Activated effector memory CD4-positive, alpha-beta T cell treated with anti-CD3 and anti-CD28 coated beads, Interleukin-2, amount 50 U/mL, for 16 hours (primary cell): ENCODE measurements at regions not wholly inside any gene's neighbourhood (a gene's known extent, or its start where the extent isn't known, plus 50 kb on each side); places are given as distances from the start of the nearest gene placed in this dataset.
"Not testable (repeated sequence)": the region's sequence is repeated elsewhere in the genome, so short reads cannot be mapped to it uniquely, and the experiment has no call there.

Source experiments
- DNase-seq: peaks from one replicate; pipeline ENCODE4 v3.0.0-alpha.2; 2020

DNA sequence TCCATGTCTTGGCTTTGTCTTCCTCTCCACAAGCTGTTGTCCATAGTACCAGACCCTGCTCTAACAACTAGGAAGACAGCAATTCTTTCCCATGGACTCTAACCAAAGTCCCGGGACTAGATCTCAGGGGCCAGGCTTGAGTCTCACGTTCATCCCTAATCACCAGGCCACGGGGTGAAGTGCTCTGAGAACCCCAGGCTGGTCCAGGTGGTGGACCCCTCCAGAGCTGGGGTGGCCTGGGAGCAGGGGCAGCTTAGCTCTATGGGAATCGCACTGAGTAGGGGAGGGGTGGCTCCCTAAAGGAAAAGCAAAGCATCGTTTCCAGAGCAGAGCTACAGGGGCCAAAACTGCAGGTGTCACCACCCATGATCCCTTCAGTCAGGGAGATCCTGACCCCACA lies 150.9 kb downstream of the TPRA1 start:
- DNase-seq = no peak

DNA sequence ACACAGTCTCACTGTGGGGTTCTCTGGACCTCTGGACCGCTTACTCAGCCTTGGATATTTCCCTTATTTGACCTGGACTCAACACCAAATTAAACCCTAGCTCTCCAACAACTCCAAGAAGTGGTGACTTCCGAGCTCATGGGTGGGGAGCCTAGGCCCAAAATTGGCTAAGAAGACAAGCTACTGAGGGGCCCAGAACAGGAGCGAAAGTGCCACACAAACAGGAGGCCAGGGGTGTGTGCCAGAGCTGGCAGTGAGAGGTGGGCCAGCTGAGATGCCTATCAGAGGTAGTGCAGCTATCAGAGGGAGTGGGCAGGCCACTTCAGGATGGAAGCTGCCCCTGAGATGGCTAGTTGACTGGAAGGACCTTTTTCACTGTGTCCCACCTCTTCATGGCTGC lies 151.1 kb upstream of the PRR20G start:
- DNase-seq = no peak

DNA sequence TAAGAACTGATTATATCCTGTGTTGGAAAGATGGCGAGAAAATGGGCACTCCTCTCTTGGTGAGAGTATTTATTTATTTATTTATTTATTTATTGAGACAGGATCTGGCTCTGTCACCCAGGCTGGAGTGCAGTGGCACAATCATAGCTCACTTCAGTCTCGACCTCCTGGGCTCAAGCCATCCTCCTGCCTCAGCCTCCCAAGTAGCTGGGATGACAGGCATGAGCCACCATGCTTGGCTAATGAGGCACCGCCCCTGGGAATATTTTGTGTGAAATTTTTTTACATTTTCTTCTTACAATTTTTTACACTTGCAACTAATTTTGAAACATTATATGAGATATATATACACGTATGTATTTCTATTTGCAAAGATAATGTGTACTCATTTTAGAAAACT lies 150.5 kb upstream of the PRR20G start:
- no peak for DNase-seq

DNA sequence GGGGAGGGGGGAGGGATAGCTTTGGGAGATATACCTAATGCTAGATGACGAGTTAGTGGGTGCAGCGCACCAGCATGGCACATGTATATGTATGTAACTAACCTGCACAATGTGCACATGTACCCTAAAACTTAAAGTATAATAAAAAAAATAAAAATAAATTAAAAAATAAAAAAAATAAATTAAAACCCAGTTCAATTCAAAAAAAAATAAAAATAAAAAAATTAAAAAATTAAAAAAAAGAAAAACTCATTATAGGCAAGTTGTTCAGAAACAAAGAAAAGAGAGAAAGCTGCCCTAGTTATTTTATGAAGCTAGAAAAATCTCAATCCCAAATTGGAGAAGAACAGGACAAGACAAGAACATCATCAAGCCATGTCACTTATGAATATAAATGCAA lies 147.5 kb upstream of the PRR20G start:
- not testable (repeated sequence) for DNase-seq

DNA sequence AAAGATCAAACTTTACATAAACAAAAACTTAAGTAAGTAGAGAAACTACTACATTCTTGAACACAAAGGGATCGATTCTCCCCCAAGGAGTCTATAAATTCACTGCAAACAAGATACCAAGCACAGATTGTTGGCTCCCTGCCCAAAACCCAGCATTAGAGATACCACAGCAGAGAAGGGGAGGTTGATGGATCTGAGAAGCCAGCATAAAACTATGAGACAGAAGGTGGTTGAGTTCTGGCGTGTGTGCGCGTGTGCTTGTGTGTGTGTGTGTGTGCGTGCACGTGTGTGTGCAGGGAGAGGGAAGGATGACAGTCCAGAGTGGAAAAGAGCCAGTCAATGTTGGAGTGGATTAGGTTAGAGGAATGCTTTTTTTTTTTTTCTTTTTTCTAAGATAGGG lies 143.2 kb upstream of the PRR20G start:
- no peak for DNase-seq

DNA sequence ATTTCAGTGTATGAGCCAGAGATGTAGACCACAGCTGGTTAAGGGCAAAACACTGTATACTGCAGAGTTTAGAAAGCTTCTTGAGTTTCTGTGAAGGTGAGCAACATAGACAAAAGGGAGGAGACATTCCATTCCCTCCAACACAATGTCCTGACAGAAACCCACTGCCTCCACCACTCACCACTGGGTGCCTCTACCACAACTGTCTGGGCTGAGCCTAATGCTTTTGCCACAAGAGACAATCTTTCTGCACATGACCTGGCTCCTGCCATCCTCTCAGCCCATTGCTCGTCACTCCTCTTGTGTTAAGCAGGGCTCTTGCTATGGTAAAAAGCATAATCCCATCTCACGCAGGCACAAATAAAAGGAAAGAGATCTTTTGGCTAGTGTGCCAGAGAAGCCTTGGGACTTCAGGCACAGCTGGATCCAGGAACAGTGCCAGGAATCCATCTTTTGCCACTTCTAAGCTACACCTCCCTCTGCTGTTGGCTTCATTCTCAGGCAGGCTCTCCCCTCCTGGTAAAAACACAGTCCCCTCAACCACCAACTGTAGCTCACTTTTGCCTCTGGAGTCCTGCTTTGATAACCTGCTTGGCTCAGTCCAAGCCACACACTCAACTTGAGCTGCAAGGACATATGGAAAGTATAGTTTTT lies 140.6 kb upstream of the PRR20G start:
- no peak for DNase-seq

DNA sequence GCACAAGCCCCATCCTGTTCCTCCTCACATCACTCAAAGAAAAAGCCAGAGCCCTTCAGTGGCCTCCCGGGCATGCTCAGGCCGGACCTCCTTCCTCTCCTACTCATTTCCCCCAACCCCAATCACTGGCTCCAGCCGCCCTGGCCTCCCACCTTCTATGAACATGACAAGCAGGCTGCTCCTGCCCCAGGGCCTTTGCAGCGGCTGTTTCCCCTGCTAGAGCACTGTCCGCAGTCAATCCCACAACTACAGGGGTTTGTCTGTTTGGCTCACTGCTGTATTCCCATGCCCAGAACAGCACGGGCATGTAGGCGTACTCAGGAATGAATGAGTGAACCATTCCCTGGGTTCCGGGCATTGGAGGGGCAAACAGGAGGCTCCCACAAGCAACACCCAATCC lies 139.8 kb upstream of the PRR20G start:
- DNase-seq = no peak

DNA sequence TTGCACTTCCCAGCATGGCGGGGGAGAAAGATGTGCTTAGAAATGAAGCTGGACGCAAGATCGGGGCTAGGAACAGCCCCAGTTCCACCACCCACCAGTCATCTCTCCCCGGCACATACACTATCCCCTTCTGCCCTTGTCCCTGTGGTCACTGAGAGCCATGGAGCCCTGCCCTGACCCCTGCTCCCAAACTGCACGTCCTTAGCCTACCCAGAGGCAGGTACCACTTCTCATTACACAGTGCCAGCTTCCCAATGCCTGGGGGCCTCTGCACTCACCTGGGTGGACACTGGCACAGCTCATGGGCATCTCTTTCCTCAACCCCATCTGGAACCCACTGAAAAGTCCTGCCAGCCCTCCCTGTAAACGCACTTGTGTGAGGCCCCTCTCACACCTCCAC lies 139.3 kb upstream of the PRR20G start:
- DNase-seq = no peak

DNA sequence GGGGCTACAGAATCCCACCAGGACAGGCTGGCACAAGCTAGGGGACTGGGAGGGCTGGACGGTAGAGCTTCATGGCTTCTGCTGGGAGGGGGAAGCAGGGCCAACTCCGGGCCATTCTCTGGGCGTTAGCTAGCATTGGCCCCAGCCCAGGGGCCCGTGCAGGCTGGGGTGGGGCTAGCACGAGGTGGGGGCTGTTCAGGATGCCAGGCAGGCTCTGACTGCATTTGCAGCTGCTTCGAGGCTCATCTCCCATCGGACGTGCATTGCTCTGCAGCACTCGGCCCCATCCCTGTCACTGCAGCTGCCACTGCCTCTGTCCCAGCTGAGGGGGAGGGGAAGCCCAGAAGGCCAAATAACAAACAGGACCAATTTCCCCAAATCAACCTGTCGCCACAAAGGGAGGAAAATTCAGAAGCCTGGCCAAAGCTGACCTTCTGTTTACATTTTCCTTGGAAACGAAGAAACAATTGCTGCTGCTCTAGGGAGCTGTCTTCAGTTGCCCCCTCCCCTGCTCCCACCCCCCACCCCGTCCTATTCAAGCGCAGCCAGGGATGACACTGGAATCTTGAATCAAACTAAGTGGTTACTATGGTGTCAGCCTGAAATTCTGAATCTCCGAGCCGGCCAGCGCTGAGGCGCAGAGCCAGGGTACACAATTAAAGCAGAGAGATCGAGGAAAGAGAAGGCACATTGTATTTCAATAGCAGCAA lies 138.8 kb upstream of the PRR20G start:
- no peak for DNase-seq

DNA sequence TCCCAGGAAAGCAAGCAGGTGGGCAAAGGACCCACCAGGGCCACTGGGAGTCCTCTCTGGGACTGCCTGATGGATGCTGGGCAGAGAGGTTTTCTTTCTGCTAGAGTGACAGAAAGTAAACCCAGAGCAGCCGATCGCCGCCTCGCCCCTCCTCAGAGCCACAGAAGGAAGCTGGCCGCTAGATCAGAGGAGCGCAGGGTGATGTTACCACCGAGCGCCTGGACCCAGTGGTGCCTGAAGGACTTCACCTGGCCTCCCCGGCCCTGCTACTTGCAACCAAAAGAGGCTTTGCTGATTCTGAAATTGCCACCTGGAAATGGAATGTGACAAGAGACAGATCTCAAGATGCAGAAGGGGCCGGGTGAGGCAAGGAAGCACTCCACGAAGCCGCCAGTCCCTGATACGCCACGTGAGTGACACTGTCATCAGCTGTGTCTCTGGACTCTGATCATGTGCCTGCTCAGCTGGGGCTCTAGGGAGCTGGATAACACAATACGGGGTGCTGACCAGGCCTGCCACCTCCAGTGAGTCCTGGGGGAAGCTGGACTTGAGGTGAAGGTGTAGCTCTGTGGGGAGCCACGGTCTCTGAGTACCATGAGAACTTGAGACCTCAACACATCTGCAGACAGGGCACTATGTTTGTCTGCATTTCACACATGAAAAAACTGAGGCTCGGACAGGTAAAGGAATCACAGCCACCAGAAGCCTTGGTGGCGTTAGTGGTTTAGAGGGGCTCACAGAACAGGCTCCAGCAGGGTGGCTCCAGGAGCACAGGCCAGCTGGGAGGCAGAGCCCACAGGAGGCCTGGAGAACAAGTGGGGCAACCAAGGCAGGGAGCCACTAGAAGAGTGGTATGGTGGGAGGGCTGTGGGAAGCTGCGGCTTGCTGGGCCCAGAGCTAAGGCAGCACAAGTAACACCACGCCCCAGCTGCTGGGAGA lies 137.9 kb upstream of the PRR20G start:
- no peak for DNase-seq

DNA sequence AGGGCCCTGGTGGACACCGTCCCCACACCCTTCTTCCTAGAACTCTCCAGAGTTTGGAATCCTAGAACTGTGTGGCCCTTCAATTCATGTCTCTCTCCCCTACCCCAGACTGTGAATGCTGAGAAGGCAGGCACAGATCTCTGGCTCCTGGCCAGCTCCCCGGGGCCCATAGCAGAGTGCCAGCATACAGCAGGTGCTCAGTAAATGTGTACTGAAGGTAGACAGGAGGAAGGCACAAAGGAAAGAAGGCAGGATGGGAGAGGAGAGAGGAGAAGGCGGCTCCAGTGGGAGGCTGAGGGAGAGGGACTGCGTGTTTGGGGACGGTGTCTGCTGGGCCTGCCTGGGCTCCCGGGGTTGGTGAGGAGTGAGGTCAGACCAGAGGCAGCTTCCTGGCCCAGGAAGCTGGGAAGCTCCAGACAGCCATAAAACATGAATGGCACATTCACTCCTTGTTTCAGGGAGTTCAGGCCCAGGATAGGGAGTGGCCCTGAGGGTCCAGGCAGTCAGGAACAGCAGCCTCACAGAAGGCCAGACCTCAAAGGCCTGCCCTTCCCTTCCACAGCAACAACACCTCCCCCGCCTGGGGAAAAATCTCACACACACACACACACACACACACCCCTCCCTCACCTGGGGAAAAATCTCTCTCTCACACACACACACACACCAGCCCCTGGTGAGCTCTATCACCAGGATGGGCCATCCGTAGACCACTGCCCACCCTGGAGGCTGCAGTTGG lies 137.1 kb upstream of the PRR20G start:
- no peak for DNase-seq

DNA sequence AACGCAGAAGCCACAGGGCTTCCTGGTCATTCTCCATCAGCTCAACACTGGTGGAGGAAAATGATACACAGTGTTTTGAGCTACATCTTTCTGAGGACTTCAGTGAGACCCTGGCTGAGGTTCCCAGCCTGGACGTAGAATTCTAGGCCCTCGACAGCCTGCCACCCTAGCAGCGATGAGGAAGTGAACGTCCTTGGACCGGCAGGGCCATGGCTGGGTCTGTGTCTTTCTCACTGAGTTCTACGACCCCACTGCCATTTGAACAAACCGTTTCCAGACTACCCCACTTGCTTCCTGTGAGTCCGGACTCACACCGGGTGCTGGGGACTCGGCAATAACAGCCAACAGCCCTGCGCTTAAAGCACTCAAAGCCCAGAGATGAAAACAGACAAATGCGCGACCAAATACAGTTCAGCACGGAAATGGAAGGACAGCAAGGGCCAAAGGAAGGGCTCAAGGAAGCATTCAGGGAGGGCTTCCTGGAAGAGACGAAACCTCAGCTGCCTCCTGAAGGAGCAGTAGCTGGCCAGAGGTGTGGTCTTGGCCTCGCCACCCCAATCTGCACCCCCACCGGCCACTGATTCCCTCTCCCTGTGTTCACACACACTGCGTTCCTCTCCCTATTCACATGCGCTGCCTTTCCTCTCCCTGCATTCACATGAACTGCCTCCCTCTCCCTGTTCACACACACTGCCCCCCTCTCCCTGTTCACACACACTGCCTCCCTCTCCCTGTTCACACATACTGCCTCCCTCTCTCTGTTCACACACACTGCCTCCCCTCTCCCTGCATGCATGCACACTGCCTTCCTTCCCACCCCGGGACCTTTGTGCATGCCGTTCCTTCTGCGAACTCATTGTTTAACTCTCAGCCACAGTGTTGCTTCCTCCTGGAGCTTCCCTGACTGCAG lies 136.3 kb upstream of the PRR20G start:
- no peak for DNase-seq

DNA sequence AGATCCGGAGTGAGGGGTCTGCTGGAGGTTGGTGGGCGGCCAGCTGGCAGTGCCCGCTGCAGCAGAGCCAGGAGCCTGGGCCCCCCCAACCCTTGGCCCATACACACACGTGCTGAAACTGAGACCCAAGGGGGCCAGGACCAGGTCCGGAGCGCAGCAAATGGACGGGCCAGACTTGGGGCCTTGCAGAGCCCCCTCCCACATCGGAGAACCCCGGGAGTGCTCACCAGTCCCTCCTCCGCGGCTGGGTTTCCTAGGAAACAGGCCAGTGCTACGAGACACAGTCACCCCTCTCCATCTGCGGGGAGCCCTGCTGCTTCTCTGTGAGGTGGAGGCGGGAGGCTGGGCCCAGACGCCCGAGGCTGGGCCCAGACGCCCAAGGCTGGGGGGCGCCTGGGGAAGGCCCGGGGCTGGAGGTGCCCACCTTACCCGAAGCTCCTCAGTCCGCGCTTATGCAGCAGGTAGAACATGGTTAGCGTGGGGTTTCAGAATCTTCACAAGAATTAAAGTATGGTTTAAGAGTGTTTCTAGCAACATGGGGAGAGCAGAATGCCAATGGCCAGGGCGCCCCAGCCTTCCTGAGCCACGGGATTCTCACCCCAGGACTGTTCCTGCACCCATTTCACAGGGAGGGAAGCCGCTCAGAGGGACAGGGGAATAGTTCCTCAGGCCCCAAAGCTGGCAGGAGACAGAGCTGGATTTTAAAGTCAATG lies 135.0 kb upstream of the PRR20G start:
- DNase-seq = no peak

DNA sequence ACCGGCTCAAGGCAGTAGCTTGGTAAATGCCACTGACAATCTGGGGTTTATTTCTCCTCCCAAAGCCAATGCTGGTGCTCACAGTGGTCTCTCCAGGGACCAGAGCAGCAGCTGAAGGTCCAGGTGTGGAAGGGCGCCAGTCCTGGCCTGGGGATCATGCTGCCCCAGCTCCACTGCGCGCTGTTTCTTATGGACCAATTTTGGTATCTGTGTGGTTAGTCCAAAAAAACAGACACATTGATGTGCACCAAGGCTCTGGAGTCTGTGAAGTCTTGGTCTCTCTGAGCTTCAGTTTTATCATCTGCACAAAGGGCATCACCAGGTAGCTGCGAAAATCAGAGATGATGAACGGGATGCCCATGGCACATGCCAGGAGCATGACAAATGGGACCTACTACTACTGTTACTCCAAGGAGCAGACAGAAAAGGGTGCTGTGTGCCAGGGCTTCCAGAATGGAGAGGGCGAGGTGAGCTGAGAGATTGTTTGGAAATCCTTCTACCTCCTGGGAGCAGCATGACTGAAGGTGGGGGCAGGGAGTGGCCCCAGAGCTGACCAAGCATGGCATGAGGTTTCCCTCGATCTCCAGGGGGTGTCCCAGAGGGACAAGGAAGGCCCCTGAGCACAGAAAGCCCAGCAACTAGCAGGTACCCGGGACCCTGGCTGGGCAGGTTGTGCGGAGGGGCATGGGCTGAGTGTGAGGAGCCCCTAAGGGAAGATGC lies 134.3 kb upstream of the PRR20G start:
- no peak for DNase-seq

DNA sequence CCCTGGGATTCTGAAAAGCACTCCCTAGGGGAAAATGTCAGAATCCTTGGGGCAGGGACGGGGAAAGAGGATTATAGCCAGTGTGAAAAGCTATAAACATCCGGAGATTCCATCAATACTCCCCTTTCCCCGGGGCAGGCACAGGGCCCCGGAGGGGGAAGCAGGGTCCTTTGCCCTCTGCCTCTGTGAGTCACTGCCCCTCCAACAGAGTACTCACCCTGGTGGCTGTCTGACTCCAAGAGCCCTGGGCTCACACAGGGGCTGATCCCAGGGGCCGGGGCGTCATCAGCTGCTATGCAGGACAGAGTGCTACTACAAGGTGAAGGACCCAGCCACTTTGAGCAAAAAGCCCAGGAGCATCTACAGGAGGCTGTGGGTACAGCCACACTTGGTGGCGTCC lies 133.0 kb upstream of the PRR20G start:
- DNase-seq = no peak

DNA sequence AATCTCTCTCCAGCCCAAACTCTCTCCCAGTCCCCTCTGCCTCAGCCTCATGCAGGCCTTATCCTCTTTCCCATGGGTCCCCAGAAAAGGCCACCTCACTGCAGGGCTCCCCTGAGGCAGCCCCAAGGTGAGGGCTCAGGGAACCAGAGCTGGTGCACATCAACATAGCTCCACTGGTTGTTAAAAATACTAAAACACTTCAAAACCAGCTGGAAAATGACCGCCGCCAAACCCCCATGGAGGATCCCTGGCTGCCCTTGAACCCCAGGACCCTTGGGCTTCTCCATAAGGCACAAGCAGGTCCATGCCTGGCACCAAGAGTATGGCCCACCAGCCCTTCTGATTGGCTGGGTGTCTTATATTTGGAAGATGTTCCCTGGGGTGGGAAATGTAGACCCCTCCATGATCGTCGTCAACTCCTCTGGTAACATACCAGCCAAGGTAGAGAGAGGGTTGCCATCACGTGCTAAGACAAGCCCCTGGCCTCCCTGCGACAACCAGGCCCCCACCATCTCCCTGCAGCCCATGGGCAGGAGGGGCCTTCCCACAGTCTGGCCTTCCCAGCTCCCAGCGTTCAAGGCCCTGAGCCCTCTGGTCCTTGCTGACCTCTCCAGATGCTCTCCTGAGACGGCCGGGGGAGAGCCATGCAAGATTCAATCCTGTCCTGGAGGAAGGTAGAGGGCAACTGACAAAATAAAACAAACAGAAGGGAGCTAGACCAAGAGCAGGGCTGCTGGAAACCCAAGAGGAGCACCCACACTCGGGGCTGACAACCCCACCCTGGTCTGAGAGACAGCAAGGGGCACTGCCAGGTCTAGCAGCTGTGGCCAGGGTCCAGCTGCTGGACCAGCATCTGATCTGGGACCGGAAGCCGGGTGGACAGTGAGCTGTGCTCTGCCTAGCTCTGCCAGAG lies 132.1 kb upstream of the PRR20G start:
- DNase-seq = no peak

DNA sequence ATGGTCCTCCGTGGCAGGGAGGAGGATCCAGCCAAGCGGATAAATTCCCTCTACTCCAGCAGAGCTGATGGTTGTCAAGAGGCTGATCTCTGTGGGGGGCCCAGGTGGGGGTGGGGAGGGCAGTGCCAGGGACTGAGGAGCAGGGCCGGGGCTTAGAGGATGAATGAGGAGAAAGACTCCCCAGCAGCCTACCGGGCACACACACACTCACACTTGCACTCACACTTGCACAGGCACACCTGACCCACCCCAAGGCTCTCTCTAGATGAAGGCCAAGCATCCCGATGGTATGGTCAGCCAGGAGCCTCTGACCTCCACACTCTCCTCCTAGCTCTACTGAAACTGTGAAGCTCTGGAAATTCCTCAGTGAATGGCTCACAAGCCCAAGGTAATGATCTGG lies 131.3 kb upstream of the PRR20G start:
- no peak for DNase-seq

DNA sequence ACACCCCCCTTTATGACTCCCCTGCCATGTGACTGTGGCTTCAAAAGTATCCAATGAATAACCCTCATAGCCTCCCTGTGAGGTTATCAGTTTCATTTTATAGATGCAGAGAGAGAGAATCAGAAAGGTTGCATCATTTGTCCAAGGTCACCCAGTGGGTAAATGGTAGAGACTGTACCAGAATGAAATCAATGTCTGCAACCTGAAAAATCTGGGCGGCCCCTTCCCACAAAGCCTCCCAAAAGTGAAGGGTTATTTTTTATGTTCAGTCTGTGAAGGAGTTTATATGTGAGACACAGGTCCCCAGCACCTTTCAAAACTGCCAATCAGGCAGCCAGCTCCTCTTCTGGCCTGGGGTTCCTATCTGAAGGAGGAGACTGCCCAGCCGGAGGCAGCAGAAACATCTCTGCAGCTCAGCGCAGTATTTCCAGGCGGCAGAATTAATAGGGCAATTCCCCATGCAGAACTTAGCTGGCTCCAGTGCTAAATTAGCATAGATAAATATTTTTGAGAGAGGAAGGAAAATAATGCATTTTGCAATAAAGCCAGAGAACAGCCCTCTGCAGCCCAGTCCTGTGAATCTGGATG lies 130.8 kb upstream of the PRR20G start:
- no peak for DNase-seq
